ENCODE measurements at regions not wholly inside any gene's neighbourhood (a gene's known extent, or its start where the extent isn't known, plus 50 kb on each side); places are given as distances from the start of the nearest gene placed in this dataset.

DNA sequence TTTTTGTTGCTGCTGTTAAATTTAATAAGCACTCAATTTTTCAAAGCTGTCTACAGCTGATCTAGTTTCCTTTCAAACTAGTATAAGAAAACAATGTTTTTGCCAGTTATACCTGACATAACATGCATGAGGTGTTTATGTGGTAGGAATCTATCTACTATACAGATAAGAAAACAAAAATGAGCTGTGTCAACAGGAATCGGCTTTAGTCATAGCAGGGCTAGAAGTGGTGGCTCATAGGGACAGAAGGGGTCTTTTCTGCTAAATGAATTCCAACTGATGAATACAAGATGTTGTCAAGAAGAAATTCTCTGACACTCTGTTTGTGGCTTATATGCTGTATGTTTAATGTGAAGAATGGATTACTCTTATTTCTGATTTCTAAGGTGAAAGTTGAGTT is 55.7 kb upstream of the CLNK start:
- DNase-seq: no peak

GRCh38 chr4:10738826-10739489 is 54.4 kb upstream of the CLNK start:
- no peak for DNase-seq

GRCh38 chr4:10737337-10737736 is 52.8 kb upstream of the CLNK start:
- DNase-seq: no peak

DNA sequence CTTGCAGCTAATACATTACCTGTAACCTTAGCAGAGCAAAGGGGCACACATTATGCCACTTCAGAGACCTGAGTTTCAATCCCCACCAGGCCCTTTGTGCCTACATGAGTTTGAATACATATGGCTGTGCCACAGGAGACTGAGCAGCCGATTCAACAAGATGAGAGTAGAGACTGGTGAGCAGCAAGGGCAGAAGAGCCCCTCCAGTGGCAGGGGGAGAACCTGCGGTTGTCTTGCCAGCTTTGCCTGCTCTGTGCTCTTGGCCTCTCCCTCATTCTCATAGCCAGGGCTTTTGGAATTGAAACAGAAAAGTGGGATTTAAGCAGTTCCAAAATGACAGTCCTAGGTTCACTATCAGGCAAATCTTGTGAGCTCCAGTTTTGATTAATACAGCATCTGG is 52.3 kb upstream of the CLNK start:
- no peak for DNase-seq

- DNase-seq: no peak
Observed at GRCh38 chr4:10736266-10736665, 51.7 kb upstream of the CLNK start.

GRCh38 chr4:10734697-10735096 is 50.1 kb upstream of the CLNK start:
- no peak for DNase-seq
